Ecto neural progenitor cell (in vitro differentiated cells): ENCODE measurements at regions not wholly inside any gene's neighbourhood (a gene's known extent, or its start where the extent isn't known, plus 50 kb on each side); places are given as distances from the start of the nearest gene placed in this dataset.

Experiments
- DNase-seq: peaks from one replicate; pipeline ENCODE4 v3.0.0-alpha.2; 2018; ENCODE audit warnings: low spot score

- no peak for DNase-seq
Measured at GRCh38 chr11:101211407-101211975, 81.9 kb upstream of the PGR start.

GRCh38 chr11:101202614-101203013 is 73.0 kb upstream of the PGR start:
- DNase-seq = no peak

GRCh38 chr11:101199416-101199815 is 69.8 kb upstream of the PGR start:
- no peak for DNase-seq

- no peak for DNase-seq
Measured at GRCh38 chr11:101195294-101195693, 65.7 kb upstream of the PGR start.

GRCh38 chr11:101188801-101189200 is 59.2 kb upstream of the PGR start:
- DNase-seq = no peak

GRCh38 chr11:101188173-101188572 is 58.6 kb upstream of the PGR start:
- DNase-seq = no peak

- DNase-seq = no peak
Measured at GRCh38 chr11:101187748-101188147, 58.1 kb upstream of the PGR start.

- no peak for DNase-seq
Measured at GRCh38 chr11:101185985-101186384, 56.4 kb upstream of the PGR start.

- no peak for DNase-seq
Measured at GRCh38 chr11:101182467-101182866, 52.9 kb upstream of the PGR start.

- DNase-seq = no peak
Measured at GRCh38 chr11:101180481-101180880, 50.9 kb upstream of the PGR start.
